PFSK-1 (cell line): ENCODE measurements at regions not wholly inside any gene's neighbourhood (a gene's known extent, or its start where the extent isn't known, plus 50 kb on each side); places are given as distances from the start of the nearest gene placed in this dataset.

Source experiments
- FOXP2 ChIP-seq: optimal IDR thresholded peaks from 2 replicates; pipeline ENCODE3; 2011; ENCODE audit warnings: borderline replicate concordance, control low read depth, inconsistent platforms; ENCODE audit not compliant: insufficient read depth; ENCODE audit errors: extremely low read length, extremely low read depth
- POLR2AphosphoS5 ChIP-seq: IDR thresholded peaks from 2 replicates; pipeline ENCODE4 v1.6.1; 2012; ENCODE audit warnings: low read depth, mild to moderate bottlenecking, control low read depth, low read length, moderate library complexity
- SIN3A ChIP-seq: IDR thresholded peaks from 2 replicates; pipeline ENCODE4 v1.6.1; 2012; ENCODE audit warnings: mild to moderate bottlenecking, low read length, moderate library complexity, borderline replicate concordance; ENCODE audit not compliant: insufficient read depth
- TAF1 ChIP-seq: IDR thresholded peaks from 2 replicates; pipeline ENCODE4 v1.6.1; 2012; ENCODE audit warnings: low read length, control low read depth, borderline replicate concordance; ENCODE audit not compliant: insufficient read depth
- TF ChIP-seq, protein P1 (sequence below), 2 experiments: IDR thresholded peaks; 2 replicates each; pipeline versions ENCODE4 v1.6.1 to v1.8.0; 2011 to 2012; ENCODE audit warnings: low read depth in 2 of 2, low read length in 2 of 2, control low read depth in 1 of 2, inconsistent platforms in 1 of 2, mild to moderate bottlenecking in 1 of 2, moderate library complexity in 1 of 2; ENCODE audit not compliant: insufficient read depth in 1 of 2

DNA sequence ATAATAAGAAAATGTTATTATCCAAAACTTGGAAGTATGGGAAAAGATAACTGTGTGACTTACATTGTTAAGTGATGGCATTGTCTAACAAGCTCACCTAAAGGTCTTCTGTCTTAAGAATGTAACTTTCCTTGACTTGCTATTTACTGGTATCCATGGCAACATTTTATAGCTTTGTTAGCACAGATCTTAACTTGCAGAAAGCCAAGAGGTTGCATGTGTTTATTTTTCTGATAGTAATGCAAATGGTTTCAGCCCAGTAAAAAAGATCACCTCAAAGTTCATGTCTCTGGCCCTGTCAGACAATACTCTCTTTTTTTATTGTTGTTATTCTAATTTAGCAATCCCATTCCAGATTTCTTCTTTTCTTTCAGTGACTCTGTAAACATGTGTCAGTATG lies 425.3 kb downstream of the SPRY1 start:
- no peak for TF ChIP-seq TAF1
- TF ChIP-seq FOXP2, result no peak
- no peak for TF ChIP-seq SIN3A
- TF ChIP-seq, protein P1, sequence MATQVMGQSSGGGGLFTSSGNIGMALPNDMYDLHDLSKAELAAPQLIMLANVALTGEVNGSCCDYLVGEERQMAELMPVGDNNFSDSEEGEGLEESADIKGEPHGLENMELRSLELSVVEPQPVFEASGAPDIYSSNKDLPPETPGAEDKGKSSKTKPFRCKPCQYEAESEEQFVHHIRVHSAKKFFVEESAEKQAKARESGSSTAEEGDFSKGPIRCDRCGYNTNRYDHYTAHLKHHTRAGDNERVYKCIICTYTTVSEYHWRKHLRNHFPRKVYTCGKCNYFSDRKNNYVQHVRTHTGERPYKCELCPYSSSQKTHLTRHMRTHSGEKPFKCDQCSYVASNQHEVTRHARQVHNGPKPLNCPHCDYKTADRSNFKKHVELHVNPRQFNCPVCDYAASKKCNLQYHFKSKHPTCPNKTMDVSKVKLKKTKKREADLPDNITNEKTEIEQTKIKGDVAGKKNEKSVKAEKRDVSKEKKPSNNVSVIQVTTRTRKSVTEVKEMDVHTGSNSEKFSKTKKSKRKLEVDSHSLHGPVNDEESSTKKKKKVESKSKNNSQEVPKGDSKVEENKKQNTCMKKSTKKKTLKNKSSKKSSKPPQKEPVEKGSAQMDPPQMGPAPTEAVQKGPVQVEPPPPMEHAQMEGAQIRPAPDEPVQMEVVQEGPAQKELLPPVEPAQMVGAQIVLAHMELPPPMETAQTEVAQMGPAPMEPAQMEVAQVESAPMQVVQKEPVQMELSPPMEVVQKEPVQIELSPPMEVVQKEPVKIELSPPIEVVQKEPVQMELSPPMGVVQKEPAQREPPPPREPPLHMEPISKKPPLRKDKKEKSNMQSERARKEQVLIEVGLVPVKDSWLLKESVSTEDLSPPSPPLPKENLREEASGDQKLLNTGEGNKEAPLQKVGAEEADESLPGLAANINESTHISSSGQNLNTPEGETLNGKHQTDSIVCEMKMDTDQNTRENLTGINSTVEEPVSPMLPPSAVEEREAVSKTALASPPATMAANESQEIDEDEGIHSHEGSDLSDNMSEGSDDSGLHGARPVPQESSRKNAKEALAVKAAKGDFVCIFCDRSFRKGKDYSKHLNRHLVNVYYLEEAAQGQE (IDR thresholded peaks at IDR 0.05; ENCODE audit: insufficient read depth in 1 of 2, low read depth in 2 of 2, low read length in 2 of 2), result no peak
- TF ChIP-seq POLR2AphosphoS5, result no peak

DNA sequence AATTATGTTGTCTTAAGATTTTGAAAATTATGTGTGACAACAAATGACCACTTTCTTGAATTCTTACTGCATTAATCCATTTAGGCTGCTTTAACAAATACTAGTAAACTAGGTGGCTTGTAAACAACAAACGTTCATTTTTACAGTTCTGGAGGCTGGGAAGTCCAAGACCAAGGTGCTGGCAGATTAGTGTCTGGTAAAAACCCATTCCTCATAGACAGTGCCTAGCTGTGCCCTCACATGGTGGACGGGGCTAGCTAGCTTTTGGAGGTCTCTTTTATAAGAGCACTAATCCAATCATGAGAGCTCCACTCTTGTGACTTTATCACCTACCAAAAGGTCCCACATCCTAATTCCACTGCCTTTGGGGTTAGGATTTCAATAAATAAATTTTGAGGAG lies 425.8 kb downstream of the SPRY1 start:
- TF ChIP-seq POLR2AphosphoS5, result no peak
- TF ChIP-seq SIN3A, result no peak
- TF ChIP-seq FOXP2, result no peak
- no peak for TF ChIP-seq TAF1
- TF ChIP-seq, protein P1 (IDR thresholded peaks at IDR 0.05; ENCODE audit: insufficient read depth in 1 of 2, low read depth in 2 of 2, low read length in 2 of 2), result no peak

DNA sequence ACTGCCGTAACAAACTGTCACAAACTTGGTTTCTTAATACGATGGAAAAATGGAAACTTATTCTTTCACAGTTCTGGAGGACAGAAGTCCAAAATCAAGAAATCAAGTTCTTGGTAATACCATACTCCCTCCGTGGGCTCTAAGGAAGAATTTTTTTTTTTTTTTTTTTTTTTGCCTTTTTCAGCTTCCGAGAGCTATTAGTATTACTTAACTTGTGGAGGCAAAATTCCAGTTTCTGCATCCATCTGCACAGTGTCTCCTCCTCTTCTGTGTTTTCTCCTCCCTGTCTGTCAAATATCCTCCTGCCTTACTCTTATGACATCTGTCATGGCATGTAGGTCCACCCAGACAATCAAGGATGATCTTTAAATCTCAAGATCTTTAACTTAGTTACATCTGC lies 426.6 kb downstream of the SPRY1 start:
- TF ChIP-seq FOXP2, result no peak
- TF ChIP-seq, protein P1 (IDR thresholded peaks at IDR 0.05; ENCODE audit: insufficient read depth in 1 of 2, low read depth in 2 of 2, low read length in 2 of 2), result no peak
- no peak for TF ChIP-seq POLR2AphosphoS5
- TF ChIP-seq TAF1, result no peak
- TF ChIP-seq SIN3A, result no peak

DNA sequence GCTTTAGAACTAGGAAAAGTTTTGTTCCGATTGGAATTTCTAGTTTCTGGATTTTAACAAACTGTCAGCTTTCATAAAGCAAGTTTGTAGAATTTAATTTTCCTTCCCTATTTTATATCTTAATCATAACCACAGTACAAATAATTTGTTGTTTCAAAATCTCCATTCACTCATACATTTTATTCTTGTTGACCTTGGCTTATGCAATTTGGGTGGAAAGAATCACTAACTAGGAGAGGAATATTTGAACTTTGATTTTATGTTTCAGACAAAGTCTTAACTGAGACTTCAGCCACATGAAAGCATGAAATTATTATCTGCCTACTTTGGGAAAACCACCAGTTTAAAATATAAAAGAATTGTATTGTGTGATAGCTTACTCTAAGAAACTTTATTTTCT lies 427.9 kb downstream of the SPRY1 start:
- TF ChIP-seq FOXP2 (no peak), SIN3A (no peak), POLR2AphosphoS5 (no peak), TAF1 (no peak)
- TF ChIP-seq, protein P1 (IDR thresholded peaks at IDR 0.05; ENCODE audit: insufficient read depth in 1 of 2, low read depth in 2 of 2, low read length in 2 of 2), result no peak

DNA sequence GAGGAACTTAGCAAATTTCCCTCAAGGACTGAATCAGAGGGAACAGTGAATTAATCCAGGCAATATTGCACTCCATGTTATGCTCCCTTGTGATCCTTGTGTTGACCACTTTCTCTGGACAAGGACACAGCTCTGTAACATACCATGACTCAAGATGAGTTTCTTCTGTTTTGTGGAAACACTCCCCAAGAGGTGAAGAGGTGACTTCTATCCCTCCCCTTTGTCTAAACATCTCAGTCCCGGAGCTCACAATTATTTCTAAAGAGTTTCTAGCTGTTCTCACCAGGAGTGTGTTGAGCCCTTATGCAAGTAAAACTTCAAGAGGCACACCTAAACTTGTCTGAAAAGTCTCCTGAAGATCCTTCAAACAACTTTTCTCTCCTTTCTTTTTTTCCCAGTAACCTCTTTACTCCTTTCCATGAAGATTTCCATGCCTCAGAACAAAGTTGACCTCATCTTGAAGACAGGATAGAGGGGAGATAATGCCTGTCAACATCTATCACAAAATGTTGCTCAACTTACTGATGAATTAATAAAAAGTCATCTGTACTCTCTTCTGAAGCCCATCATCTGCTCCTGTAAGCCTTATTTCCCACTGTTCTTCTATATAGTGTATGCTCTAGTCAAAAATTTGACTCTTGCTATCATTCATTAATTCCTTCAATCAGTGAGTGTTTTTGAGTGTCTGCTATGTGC lies 429.1 kb downstream of the SPRY1 start:
- no peak for TF ChIP-seq TAF1
- TF ChIP-seq SIN3A, result no peak
- TF ChIP-seq FOXP2, result no peak
- TF ChIP-seq, protein P1 (IDR thresholded peaks at IDR 0.05; ENCODE audit: insufficient read depth in 1 of 2, low read depth in 2 of 2, low read length in 2 of 2), result no peak
- no peak for TF ChIP-seq POLR2AphosphoS5
